Muscle of back (tissue), 3 donors: ENCODE measurements at regions not wholly inside any gene's neighbourhood (a gene's known extent, or its start where the extent isn't known, plus 50 kb on each side); places are given as distances from the start of the nearest gene placed in this dataset.
"Not testable (repeated sequence)": the region's sequence is repeated elsewhere in the genome, so short reads cannot be mapped to it uniquely, and the experiment has no call there.

Experiments
- DNase-seq, 3 donors: peaks; one replicate each; pipeline versions ENCODE4 v3.0.0 to v3.0.0-alpha.2; 2013

DNA sequence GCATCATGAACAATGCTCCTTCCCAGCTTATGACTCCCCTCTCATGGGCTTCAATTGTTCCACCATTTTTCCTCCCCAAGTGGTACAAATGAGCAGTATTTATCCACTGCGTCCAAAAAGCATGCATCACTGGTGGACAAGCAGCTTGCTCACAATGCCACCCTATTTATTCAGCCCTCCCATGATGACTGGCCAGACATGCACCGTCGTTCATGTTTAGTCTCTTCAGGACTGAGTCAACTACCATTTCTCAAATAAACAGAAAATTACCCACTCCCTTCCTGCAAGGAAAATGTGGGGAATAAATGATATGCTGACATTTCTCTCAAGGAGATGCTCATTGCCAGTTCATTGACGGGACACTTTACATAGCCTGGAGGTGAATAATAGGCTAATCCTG lies 300.4 kb downstream of the C6orf118 start:
- no peak for DNase-seq

DNA sequence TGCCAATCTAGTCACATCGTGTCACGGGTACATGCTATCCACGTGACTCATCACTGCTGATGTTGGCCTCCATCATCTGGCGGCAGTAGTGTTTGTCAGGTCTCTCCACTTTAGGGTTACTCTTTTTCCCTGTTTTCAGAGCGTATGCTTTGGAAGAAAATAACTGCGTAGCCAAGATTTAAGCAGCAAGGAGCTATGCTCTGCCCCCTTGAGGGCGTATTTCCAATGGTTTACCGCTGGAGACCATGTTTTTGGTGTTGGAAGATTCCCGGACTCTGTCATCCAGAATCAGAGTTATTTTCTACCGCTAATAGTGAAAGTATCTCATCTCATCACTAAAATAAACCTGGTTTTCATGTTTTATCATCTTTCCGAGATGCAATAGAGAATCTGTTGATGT lies 306.5 kb downstream of the C6orf118 start:
- DNase-seq, result no peak

DNA sequence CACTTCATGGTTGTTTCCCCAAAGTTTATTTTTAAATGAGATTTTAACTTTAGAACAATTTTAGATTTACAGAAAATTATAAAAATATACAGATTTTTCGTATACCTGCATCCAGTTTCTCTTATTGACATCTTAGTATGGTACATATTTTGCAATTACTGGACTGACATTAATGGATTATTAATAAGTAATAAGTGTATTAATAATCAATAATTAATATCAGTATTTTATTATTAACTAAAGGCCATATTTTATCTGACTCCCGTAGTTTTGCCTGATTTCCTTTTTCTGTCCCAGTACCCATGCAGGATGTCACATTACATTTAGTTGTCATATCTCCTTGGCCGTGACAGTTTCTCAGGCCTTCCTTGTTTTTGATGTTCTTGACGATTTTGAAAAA lies 307.0 kb downstream of the C6orf118 start:
- DNase-seq, result no peak

- DNase-seq, result no peak
Measured at GRCh38 chr6:165001502-165002157, 307.8 kb downstream of the C6orf118 start.

DNA sequence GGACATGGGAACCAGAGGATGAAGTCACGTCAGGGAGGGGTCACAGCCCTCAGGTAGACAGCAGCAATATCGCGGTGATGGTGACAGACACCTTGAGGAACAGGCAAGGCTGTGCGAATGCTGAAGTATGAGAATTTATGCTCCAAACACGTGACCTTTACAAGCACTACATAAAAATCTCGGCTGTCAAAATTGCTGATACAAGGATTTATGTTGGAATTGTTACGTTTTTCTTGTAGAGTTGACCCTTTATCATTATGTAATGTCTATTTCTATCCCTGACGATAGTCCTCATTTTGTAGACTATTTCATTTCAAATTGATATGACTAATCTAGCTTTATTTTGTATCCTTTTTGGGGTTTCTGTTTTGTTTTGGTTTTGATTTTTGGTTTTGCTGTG lies 311.1 kb downstream of the C6orf118 start:
- no peak for DNase-seq

GRCh38 chr6:164996838-164997237 lies 312.6 kb downstream of the C6orf118 start:
- DNase-seq, result no peak

GRCh38 chr6:164991573-164991972 lies 317.8 kb downstream of the C6orf118 start:
- DNase-seq, result no peak

DNA sequence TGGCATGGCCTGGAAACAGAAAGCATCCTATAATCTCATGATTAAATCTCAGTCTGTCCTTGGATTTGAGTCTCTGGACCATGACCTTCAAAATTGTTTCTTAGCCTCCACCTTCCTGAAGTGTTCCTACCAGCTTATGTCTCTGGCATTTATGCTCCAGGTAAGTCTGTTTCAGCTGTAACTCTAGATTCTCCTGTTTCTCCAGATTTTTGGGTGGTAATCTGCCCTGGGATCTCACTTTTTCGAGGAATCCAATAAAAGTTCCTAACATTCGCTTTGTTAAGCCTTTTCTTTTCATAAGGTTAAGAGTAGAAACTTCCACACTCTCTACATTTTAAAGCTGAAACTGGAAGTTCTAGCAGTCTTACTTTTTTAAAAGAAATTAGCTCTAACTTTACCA lies 318.5 kb downstream of the C6orf118 start:
- DNase-seq, result no peak

- DNase-seq, result no peak
Measured at GRCh38 chr6:164982389-164982788, 327.0 kb downstream of the C6orf118 start.

DNA sequence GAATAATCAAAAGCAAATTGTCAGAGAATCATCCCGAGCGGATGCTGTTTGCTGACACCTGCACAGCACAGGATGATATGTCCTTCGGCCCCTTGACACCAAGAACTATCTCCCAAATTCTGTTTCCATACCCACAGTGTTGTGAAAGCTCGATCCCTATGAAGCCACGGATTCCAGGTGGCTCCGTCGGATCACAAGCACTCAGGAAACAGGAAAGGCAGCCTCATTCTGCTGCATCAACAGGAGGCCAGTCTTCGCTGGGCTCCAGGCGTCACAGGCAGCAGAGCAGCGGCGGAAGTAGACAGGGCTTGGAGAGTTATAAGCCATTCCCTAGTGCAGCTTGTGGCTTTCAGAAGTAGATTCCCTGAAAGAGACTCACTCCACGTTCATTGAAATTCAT lies 342.3 kb downstream of the C6orf118 start:
- peak in 1 of 3 donors; percentile 10 for DNase-seq

DNA sequence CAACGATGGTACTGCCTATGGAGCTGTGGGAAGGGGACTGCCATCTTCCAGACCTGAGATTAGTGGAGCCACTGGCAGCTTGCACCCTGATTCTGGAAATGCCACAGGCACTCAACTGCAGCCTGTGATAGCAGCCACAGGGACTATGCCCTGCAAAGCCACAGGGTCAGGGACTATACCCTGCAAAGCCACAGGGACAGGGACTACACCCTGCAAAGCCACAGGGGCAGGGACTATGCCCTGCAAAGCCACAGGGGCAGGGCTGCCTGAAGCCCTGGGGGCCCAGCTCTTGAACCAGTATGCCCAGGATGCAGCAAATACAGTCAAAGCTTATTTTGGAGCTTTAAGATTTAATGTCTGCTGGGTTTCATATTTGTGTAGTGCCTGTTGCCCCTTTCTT lies 346.6 kb downstream of the C6orf118 start:
- no peak for DNase-seq

- peak in 1 of 3 donors; percentile 37 for DNase-seq
Measured at GRCh38 chr6:164947164-164947563, 362.2 kb downstream of the C6orf118 start.

DNA sequence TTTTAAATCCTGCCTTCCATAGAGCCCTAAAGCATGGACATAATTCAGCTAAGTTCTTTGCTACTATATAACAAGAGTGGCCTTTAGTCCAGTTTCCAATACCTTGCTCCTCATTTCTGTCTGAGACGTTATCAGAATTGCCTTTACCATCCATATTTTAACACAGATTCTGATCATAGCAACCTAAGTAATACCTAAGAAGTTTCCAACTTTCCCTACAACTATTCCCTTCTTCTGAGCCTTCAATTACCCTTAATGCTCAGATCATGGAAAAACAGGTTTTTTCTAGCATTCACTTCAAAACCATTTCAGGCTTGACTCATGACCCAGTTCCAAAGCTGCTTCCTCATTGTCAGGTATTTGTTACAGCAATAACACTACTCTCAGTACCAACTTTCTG lies 367.1 kb downstream of the C6orf118 start:
- no peak for DNase-seq

DNA sequence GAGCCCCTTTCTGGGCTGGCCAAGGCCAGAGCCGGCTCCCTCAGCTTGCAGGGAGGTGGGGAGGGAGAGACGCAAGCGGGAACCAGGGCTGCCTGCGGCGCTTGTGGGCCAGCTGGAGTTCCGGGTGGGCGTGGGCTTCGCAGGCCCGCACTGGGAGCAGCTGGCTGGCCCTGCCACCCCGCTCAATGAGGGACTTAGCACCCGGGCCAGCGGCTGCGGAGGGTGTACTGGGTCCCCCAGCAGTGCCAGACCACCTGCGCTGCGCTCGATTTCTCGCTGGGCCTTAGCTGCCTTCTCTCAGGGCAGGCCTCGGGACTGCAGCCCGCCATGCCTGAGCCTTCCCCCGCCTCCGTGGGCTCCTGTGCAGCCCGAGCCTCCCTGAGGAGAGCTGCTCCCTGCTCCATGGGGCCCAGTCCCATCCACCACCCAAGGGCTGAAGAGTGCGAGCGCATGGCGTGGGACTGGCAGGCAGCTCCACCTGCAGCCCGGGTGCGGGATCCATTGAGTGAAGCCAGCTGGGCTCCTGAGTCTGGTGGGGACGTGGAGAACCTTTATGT lies 376.1 kb downstream of the C6orf118 start:
- DNase-seq, result not testable (repeated sequence)

- no peak for DNase-seq
Measured at GRCh38 chr6:164929408-164929977, 379.9 kb downstream of the C6orf118 start.

- no peak for DNase-seq
Measured at GRCh38 chr6:164928728-164929407, 380.5 kb downstream of the C6orf118 start.

GRCh38 chr6:164928057-164928727 lies 381.2 kb downstream of the C6orf118 start:
- peak in 1 of 3 donors; percentile 45 for DNase-seq

- peak; percentile 52 to 91 (median 84) for DNase-seq
Measured at GRCh38 chr6:164927288-164928056, 381.9 kb downstream of the C6orf118 start.

DNA sequence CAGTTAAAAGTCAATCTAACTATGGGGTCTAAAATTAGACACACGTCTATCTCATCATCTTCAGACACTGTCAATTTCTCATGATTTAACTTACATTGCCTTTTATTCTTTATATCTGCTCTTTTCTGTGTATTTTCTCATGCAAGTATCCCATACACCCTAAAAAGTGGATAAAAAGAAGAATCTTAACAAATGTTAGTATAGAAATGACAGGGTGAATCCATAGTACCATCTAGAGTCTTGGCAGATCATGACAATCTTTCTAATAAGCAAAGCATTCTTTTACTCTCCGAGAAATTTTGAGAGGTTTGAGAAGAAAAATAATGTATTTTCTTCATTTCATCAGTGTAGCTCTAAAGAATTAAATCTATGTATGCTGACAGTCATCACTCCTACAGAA lies 382.7 kb downstream of the C6orf118 start:
- peak in 1 of 3 donors; percentile 37 for DNase-seq

DNA sequence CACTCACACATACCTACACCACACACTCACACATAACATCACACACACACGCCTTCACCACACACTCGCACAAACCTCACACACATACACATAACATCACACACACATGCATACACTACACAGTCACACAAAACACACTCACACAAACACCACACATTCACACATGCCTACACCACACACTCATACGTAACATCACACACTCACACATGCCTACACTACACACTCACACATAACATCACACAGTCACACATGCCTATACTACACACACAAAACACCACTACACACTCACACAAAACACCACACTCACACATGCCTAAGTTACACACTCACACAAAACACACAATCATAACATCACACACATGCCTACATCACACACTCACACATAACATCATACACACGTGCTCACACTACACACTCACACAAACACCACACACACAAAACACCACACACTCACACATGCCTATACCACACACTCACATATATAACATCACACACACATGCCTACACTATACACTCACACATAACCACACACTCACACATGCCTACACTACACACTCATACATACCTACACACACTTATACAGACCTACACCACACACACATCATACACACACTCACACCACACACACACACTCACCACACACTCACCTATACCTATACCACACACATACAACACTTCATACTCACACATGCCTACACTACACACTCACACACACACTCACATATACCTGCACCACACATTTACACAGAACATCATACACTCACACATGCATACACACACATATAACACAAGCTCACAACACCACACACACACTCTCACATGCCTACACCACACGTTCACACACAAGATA lies 383.5 kb downstream of the C6orf118 start:
- no peak for DNase-seq

DNA sequence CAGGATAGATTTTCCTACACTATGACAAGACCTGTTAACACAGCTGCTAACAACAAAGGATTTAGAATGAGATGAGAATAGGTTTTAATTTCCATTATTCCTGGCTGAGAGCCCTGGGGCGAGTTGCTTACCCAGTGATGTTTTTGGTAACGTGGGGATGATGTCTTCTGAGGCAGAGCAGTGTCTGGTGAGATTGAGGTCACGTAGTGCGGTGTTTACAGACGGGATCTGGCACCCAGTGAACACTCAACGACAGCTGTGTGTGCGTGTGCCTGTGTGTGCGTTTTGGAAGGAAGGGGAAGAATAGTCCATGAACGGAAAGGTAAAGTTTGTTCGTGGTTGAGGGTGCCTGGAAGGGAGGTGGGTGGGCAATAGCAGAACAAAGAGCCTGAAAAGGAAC lies 384.7 kb downstream of the C6orf118 start:
- DNase-seq, result no peak
